ENCODE measurements at regions not wholly inside any gene's neighbourhood (a gene's known extent, or its start where the extent isn't known, plus 50 kb on each side); places are given as distances from the start of the nearest gene placed in this dataset.

DNA sequence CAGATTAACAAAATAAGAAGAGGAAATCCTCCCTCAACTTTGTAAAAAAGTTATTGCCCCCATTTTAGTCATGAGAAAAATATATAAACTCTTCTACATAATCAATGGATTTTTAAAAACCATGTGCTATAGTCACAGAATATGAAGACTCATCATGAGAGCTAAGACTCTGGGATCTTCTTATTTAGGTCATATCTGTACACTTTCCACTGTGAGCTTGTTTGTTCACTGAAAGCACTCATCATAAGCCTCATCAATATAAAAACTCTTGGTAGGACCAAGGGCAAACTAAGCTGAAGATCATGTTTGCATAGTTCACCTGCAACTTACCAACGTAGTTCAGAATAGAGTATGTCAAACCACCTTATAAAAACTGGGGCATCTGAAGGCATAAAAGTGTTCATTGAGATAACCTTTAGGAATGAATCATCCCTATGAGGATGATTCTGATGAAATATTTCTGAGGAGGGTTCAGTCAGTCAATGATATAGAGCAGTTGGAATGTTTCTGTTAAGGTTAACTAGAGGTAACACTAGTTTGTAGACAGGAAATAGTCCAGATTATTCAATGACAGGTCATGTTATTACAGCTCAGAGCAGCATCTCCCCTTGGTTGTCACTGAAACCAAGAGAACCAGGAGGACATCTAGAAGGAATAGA, 289.9 kb upstream of the SMC2 start:
- TF ChIP-seq, protein P1, sequence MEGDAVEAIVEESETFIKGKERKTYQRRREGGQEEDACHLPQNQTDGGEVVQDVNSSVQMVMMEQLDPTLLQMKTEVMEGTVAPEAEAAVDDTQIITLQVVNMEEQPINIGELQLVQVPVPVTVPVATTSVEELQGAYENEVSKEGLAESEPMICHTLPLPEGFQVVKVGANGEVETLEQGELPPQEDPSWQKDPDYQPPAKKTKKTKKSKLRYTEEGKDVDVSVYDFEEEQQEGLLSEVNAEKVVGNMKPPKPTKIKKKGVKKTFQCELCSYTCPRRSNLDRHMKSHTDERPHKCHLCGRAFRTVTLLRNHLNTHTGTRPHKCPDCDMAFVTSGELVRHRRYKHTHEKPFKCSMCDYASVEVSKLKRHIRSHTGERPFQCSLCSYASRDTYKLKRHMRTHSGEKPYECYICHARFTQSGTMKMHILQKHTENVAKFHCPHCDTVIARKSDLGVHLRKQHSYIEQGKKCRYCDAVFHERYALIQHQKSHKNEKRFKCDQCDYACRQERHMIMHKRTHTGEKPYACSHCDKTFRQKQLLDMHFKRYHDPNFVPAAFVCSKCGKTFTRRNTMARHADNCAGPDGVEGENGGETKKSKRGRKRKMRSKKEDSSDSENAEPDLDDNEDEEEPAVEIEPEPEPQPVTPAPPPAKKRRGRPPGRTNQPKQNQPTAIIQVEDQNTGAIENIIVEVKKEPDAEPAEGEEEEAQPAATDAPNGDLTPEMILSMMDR (IDR thresholded peaks at IDR 0.05) = no peak
- TF ChIP-seq POLR2A (IDR thresholded peaks at IDR 0.05) = no peak
